HG03060 (cell line): ENCODE measurements at regions not wholly inside any gene's neighbourhood (a gene's known extent, or its start where the extent isn't known, plus 50 kb on each side); places are given as distances from the start of the nearest gene placed in this dataset.
"Not testable (repeated sequence)": the region's sequence is repeated elsewhere in the genome, so short reads cannot be mapped to it uniquely, and the experiment has no call there.

ENCODE experiments used
- ATAC-seq: cut with Tn5 transposase; IDR thresholded peaks from one replicate; pipeline ENCODE4 v1.9.1; 2021; ENCODE audit warnings: low read depth, moderate number of reproducible peaks; ENCODE audit not compliant: unreplicated experiment

DNA sequence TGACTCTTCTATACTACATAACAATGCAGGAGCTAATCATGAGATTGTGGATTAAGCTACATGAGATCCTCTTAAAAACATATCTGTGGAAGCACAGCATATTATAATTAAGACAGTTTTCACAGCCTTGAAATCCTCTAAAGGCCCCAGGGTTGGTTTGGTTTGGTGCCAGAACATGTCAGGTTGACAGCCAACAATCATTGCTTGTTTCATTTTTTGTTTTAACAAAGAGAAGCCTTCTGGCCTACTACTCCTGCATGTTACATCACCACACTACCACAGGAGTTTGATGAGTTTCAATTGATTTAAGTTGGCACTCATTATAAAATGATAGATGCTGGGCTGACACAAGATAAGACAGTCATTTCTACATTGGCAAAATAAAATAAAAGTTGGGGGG, 255.9 kb upstream of the ERBB4 start:
- ATAC-seq: no peak

DNA sequence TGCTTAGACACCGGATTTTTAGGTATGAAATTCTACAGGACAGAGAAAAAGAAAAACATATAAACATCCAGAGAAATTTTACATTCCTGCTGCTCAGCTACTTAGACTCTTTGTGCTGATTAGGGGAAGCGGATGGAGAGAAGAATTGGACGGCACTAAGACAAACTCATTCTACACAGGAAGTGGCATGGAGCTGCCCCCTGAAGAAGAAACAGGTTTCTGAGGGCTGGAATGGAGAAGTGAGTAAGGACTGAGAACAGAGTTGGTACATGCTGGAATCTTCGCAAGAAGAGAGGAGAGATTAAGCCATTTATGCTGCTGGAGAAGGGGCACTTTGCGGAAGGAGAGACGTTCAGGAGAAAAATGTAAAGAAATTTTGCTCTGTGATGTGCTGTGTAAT, 253.0 kb upstream of the ERBB4 start:
- no peak for ATAC-seq

GRCh38 chr2:212786088-212786487, 247.5 kb upstream of the ERBB4 start:
- ATAC-seq: not testable (repeated sequence)

- no peak for ATAC-seq
Measured at GRCh38 chr2:212777020-212777491, 238.5 kb upstream of the ERBB4 start.

DNA sequence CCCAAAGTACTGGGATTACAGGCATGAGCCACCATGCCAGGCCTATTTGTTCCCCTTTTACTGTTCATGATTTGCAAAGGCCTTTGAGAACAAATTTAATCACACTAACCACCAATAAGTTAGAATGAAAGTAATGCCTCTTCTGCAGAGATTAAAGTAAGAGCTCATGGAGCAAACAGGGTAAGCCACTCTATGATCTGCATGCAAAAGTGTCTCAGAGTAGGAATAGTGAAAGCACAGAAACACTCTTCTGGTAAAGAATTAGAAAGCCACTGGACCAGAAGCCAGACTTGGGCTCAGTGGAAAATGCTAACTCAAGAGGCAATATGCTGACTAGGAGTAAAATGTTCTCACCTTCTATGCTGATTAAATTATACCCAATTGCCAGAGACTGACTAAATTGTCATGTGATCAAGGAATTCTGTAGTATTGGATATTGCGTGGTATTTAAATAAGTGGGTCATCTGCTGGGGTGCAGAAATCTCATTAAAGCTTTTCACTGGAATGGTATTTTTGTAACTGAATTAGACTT, 235.3 kb upstream of the ERBB4 start:
- no peak for ATAC-seq

DNA sequence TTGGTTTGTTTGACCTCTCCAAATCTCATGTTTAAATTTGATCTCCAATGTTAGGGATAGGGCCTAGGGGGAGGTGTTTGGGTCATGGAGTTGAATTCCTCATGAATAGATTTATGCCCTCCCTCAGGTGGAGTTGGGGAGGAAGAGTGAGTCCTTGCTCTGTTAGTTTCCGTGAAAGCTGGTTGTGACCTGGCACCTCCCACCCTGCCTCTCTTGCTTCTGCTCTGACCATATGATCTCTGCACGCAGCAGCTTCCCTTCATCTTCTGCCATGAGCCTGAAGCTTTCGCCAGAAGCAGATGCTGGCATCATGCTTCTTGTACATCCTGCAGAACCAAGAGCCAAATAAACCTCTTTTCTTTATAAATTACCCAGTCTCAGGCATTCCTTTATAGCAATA, 231.6 kb upstream of the ERBB4 start:
- no peak for ATAC-seq

GRCh38 chr2:212766921-212767320, 228.3 kb upstream of the ERBB4 start:
- no peak for ATAC-seq

GRCh38 chr2:212752730-212753351, 214.2 kb upstream of the ERBB4 start:
- no peak for ATAC-seq

DNA sequence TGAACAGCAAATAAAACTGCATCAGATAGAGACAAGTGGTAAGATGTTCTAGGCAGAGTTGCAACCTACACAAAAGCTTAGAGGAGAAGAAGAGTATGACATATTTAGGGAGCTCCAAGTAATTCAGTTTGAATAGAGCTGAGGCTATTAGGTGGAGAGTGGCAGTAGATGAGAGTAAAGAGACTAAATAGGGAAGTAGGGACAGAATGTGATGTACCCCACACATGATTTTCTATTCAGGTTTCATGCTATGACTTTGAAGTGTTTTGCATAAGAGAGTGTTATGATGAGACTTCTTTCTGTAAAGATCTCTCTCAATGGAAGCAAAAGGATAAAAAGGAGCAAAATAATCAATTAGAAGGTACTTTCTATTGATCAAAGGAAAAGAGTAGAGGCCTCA, 206.8 kb upstream of the ERBB4 start:
- no peak for ATAC-seq

DNA sequence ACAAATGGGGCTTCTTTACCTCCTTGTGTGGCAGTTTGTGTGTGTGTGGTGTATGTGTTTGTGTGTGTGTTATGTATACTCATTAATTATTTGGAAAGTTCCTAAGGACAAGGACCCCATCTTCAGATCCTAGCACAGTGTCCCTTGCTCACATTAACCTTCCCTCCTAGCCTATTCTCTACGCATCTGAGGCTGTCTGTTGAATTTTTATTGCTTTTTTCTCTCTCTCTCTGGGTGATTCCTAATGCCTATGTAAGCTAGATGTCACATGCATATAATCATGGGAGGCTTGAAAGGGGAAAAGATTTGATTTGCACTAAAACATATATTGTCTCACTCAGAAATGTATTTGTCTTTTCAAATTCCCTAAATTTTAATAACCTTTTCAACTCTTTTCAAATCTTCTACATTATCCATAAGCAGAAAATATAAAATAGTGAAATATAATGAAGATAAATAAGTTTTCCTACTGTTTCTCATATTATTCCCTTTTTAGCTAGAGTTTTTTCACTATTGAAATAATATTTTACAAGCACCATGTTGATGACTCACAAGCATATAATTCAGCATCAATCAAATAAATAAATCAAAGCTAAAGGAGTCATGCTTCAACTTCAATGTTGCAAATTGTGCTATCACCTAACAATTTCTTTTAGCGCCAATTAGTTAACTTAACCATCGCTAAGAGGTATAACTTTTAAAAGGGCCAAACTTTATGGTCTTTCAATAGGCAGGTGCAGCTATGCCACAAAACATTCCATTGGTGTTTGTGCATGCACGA, 199.0 kb upstream of the ERBB4 start:
- ATAC-seq: no peak

DNA sequence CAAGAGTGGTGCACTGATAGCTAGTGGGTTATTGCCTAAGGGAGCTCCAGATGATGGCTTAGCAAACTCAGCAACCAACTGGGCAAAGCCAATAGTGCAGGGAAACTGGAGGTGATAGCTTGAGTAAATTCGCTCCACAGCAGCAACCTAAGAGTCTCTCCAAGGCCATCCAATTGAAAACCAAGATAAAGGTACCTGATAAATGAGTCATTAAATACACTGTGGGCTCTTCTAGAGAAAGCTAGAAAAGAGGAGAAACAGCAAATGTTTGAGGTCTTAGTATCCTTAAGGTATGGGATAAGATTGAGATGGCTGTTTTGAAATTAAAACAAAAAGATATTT, 197.8 kb upstream of the ERBB4 start:
- ATAC-seq: no peak

- ATAC-seq: no peak
Measured at GRCh38 chr2:212733273-212733672, 194.7 kb upstream of the ERBB4 start.

- no peak for ATAC-seq
Measured at GRCh38 chr2:212732860-212733259, 194.3 kb upstream of the ERBB4 start.

DNA sequence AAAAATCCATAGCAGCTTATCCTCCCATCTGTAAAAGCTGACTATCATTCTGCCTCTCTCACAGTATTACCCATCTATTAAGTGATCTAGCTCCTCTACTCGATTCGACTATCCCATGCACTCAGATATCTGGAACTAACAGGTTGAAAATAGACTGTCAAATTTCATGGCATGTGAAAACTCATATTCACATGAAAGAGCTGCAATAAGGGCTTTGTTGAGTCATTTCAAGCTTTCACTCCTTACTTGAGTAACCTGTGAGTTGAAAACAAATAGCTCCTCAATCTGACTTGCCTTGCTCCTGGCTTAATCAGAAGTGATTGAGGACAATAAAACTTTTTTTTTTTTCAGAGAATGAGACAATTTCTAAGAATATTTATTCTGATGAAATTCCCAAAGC, 192.4 kb upstream of the ERBB4 start:
- ATAC-seq: peak; percentile 87

DNA sequence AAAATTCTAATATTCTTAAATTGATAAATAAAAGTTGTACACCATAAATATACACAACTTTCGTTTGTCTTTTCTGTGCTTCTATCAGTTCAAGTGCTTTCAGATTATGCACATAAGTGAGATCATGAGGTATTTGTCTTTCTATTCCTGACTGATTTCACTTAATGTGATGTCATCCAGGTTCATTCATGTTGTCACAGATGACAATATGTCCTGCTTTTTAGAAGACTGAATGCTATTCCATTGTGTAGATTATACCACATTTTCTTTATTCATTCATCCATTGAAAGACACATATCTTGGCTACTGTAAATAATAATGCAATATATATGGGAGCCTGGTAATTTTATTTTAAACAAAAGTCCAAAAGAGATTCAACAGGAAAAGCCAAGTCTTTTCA, 190.1 kb upstream of the ERBB4 start:
- ATAC-seq: no peak

DNA sequence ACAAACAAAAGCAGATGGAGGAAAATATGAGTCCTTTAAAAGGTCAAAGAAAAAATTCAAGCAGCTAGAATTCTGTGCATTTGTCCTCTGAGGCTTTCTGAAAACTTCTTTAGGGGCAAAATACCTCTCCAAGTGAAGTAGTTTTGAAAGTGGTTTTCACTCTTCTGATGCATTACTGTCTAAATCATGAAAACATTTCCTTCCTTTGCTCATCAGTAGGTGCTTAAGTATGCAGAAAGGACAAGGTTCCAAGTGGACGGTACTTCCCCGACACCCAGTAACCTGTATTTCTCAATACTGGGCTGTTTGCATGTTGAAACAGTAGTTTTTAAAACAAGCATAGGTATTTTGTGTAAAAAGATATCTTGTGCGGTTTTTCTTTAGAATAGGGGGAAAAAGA, 189.1 kb upstream of the ERBB4 start:
- no peak for ATAC-seq

- ATAC-seq: no peak
Measured at GRCh38 chr2:212726403-212726802, 187.8 kb upstream of the ERBB4 start.

DNA sequence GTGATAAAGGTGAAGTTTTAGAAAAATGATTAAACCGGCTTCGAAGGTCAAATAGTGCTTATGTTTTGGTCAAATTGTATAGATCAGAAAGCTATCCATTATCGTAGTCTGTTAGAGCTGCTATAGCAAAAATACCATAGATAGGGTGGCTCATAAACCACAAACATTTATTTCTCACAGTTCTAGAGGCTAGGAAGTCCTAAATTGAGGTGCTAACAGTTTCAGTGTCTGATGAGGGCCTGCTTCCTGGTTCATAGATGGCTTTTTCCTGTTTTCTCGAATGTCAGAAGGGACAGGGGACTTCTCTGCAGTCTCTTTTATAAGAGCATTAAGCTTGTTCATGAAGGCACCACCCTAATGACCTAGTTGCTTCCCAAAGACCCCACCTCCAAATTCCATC, 186.6 kb upstream of the ERBB4 start:
- no peak for ATAC-seq

DNA sequence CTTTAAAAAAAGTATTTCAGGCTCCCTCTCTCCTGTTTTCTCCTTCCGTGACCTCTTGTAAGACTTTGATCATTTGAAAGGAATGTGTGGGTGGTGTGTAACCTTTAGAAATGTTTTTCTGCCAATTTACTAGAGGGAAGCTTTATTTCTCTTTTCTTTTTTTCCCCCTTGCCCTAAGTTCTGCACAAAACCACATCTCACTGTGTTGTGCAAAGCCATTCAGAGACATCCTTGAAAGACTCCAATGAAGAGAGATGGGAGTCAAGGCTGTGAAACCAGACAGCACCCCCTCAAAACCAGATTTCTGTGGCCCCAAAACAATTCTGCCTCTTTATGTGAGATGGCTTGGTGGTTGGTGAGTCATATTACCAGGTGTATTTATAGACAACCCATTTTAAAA, 184.6 kb upstream of the ERBB4 start:
- ATAC-seq: peak; percentile 39

DNA sequence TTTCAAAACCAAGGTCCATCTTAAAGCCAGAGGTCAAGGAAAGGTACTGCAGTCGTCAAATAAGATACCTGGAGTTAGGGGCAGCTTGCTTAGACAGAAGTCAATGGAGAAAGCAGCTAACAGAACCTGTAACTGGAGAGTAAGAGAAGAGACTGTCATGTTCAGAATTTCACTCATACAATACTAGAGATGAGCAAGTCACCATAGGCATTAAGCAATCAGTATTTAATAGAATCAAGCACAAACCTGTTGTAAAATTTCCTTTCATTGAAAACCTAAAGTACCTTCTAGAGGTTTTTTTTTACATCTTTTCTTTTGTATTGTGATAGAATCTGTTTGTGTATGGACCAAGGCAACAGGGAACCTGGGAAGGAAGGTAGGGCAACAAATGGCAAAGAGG, 183.4 kb upstream of the ERBB4 start:
- ATAC-seq: no peak

- no peak for ATAC-seq
Measured at GRCh38 chr2:212721026-212721451, 182.4 kb upstream of the ERBB4 start.

- ATAC-seq: not testable (repeated sequence)
Measured at GRCh38 chr2:212715411-212715810, 176.8 kb upstream of the ERBB4 start.
